Endothelial cell (in vitro differentiated cells): ENCODE measurements at regions not wholly inside any gene's neighbourhood (a gene's known extent, or its start where the extent isn't known, plus 50 kb on each side); places are given as distances from the start of the nearest gene placed in this dataset.

Source experiments
- DNase-seq: peaks from one replicate; pipeline ENCODE4 v3.0.0; 2021; ENCODE audit warnings: low spot score
- H3K27ac Mint-ChIP-seq: one replicate; pipeline ENCODE4 v1.8.0; 2021; ENCODE audit warnings: mixed read lengths, inconsistent platforms; ENCODE audit not compliant: unreplicated experiment
- H3K27me3 Mint-ChIP-seq: one replicate; pipeline ENCODE4 v1.8.0; 2021; ENCODE audit warnings: mild to moderate bottlenecking, moderate library complexity, mixed read lengths, inconsistent platforms; ENCODE audit not compliant: unreplicated experiment
- H3K36me3 Mint-ChIP-seq: one replicate; pipeline ENCODE4 v1.8.0; 2021; ENCODE audit warnings: mild to moderate bottlenecking, low read depth, mixed read lengths, inconsistent platforms; ENCODE audit not compliant: unreplicated experiment
- H3K4me1 Mint-ChIP-seq: one replicate; pipeline ENCODE4 v1.8.0; 2021; ENCODE audit warnings: mild to moderate bottlenecking, mixed read lengths, inconsistent platforms; ENCODE audit not compliant: unreplicated experiment
- H3K4me3 Mint-ChIP-seq: one replicate; pipeline ENCODE4 v1.8.0; 2021; ENCODE audit warnings: mild to moderate bottlenecking, mixed read lengths, inconsistent platforms; ENCODE audit not compliant: unreplicated experiment
- H3K9me3 Mint-ChIP-seq: one replicate; pipeline ENCODE4 v1.8.0; 2021; ENCODE audit warnings: mixed read lengths, inconsistent platforms; ENCODE audit not compliant: unreplicated experiment
- TF ChIP-seq, protein P1 (sequence below): fragments of 200-600 bp; sonication (generic); IDR thresholded peaks from one replicate; pipeline ENCODE4 v1.5.0; 2021; ENCODE audit warnings: antibody characterized with exemption; ENCODE audit not compliant: unreplicated experiment

DNA sequence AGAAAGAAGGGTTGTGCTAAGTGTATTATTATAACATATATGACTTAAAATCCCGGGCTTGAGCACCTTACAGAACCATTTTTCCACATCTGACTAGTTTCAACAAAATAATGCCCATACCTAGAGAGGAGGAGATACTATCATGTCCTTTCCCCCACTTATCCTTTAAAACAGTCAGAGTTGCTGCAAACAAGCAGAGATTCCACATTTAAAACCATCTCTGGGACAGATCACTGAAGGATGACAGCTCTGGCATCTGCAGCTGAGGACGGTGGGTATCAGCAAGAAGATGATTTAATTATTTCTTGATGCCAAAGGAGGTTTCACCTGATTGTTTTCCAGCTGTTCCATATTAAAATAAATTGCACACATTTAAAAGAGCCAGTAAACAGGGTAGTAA, 328.0 kb upstream of the TMTC1 start:
- Mint-ChIP-seq H3K27me3 (peaks cover under 1% of the 10 kb centered on the region), H3K36me3 (peaks cover 5% of the 10 kb centered on the region), H3K4me1 (peaks cover under 1% of the 10 kb centered on the region), H3K27ac (no peak overlapping the region), H3K9me3 (no peaks in the 10 kb centered on the region), H3K4me3 (no peak overlapping the region)
- DNase-seq, result no peak
- TF ChIP-seq, protein P1, sequence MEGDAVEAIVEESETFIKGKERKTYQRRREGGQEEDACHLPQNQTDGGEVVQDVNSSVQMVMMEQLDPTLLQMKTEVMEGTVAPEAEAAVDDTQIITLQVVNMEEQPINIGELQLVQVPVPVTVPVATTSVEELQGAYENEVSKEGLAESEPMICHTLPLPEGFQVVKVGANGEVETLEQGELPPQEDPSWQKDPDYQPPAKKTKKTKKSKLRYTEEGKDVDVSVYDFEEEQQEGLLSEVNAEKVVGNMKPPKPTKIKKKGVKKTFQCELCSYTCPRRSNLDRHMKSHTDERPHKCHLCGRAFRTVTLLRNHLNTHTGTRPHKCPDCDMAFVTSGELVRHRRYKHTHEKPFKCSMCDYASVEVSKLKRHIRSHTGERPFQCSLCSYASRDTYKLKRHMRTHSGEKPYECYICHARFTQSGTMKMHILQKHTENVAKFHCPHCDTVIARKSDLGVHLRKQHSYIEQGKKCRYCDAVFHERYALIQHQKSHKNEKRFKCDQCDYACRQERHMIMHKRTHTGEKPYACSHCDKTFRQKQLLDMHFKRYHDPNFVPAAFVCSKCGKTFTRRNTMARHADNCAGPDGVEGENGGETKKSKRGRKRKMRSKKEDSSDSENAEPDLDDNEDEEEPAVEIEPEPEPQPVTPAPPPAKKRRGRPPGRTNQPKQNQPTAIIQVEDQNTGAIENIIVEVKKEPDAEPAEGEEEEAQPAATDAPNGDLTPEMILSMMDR, result no peak

GRCh38 chr12:30110958-30111586, 327.3 kb upstream of the TMTC1 start:
- no peak overlapping the region for H3K27ac Mint-ChIP-seq
- TF ChIP-seq, protein P1, result no peak
- no peak for DNase-seq
- H3K4me1 Mint-ChIP-seq, result peaks cover 7% of the 10 kb centered on the region
- H3K4me3 Mint-ChIP-seq, result no peak overlapping the region
- peaks cover 5% of the 10 kb centered on the region for H3K36me3 Mint-ChIP-seq
- no peaks in the 10 kb centered on the region for H3K27me3 Mint-ChIP-seq
- H3K9me3 Mint-ChIP-seq, result no peaks in the 10 kb centered on the region

DNA sequence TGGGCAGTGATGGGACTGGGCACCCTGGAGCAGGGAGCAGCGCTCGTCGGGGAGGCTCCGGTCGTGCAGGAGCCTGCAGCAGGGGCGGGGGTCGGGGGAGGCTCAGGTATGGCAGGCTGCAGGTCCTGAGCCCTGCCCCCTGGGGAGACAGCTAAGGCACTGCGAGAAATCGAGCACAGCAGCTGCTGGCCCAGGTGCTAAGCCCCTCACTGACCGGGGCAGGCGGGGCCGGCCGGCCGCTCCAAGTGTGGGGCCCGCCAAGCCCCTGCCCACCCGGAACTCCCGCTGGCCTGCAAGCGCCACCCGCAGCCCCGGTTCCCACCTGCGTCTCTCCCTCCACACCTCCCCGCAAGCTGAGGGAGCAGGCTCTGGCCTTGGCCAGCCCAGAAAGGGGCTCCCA, 326.8 kb upstream of the TMTC1 start:
- Mint-ChIP-seq H3K27ac (no peak overlapping the region), H3K36me3 (peaks cover 5% of the 10 kb centered on the region), H3K9me3 (no peaks in the 10 kb centered on the region), H3K27me3 (no peaks in the 10 kb centered on the region), H3K4me3 (no peak overlapping the region), H3K4me1 (peaks cover 10% of the 10 kb centered on the region)
- TF ChIP-seq, protein P1, result no peak
- no peak for DNase-seq

DNA sequence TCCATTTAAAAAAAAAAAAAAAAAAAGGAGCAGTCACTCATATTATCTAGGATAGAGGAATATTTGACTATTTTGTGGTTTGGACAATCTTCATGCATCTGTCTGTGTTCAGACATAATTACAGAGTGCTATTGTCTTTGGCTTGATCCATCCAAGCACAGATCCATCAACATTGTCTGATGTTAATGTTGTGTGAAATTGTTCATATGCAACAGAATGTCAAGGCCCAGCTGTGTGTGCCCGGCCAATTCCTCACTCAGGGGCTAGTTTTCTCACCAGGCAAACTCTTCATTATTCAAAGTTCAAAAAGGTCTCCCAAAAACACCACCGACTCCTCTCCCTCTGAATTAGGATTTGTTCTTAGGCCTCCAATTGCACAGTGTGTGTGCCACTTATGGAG, 324.9 kb upstream of the TMTC1 start:
- TF ChIP-seq, protein P1, result no peak
- H3K27me3 Mint-ChIP-seq, result no peaks in the 10 kb centered on the region
- no peak overlapping the region for H3K27ac Mint-ChIP-seq
- H3K4me1 Mint-ChIP-seq, result peaks cover 15% of the 10 kb centered on the region
- no peaks in the 10 kb centered on the region for H3K9me3 Mint-ChIP-seq
- H3K36me3 Mint-ChIP-seq, result peaks cover 5% of the 10 kb centered on the region
- no peak for DNase-seq
- no peak overlapping the region for H3K4me3 Mint-ChIP-seq

- Mint-ChIP-seq H3K27ac (no peak overlapping the region), H3K9me3 (no peaks in the 10 kb centered on the region), H3K4me3 (no peak overlapping the region), H3K36me3 (peaks cover 5% of the 10 kb centered on the region), H3K27me3 (no peaks in the 10 kb centered on the region), H3K4me1 (peaks cover 15% of the 10 kb centered on the region)
- TF ChIP-seq, protein P1, result no peak
- peak; percentile 24 for DNase-seq
Observed at GRCh38 chr12:30106204-30106965, 322.6 kb upstream of the TMTC1 start.
